Fibroblast of mammary gland (primary cell): ENCODE measurements at regions not wholly inside any gene's neighbourhood (a gene's known extent, or its start where the extent isn't known, plus 50 kb on each side); places are given as distances from the start of the nearest gene placed in this dataset.

Experiments
- DNase-seq: peaks from one replicate; pipeline ENCODE4 v3.0.0-alpha.2; 2010; ENCODE audit warnings: low read depth
- H3K4me3 ChIP-seq: 2 replicates; pipeline ENCODE4 v1.5.1; 2011; ENCODE audit warnings: low read depth, mild to moderate bottlenecking, low read length, moderate library complexity; ENCODE audit not compliant: control insufficient read depth
- CTCF ChIP-seq: conservative IDR thresholded peaks from 2 replicates; pipeline ENCODE4 v1.5.1; 2011; ENCODE audit warnings: low read depth, low read length, inconsistent platforms; ENCODE audit not compliant: control insufficient read depth, insufficient read depth

- TF ChIP-seq CTCF, result no peak
- H3K4me3 ChIP-seq, result no peak overlapping the region
These were observed 466.5 kb downstream of the PRKD1 start for GRCh38 chr14:29461101-29461500.

GRCh38 chr14:29461506-29461905, 466.1 kb downstream of the PRKD1 start:
- H3K4me3 ChIP-seq, result no peak overlapping the region
- DNase-seq, result no peak

More at GRCh38 chr14:29461101-29461500, 466.5 kb downstream of the PRKD1 start:
- no peak for DNase-seq

GRCh38 chr14:29462321-29462720, 465.3 kb downstream of the PRKD1 start:
- H3K4me3 ChIP-seq, result no peak overlapping the region
- DNase-seq, result no peak
- TF ChIP-seq CTCF, result no peak

More at GRCh38 chr14:29461506-29461905, 466.1 kb downstream of the PRKD1 start:
- TF ChIP-seq CTCF, result no peak

GRCh38 chr14:29462772-29463171, 464.9 kb downstream of the PRKD1 start:
- DNase-seq, result no peak
- H3K4me3 ChIP-seq, result no peak overlapping the region
- no peak for TF ChIP-seq CTCF

- peak; percentile 45 for DNase-seq
- TF ChIP-seq CTCF, result peak; percentile 31
- no peak overlapping the region for H3K4me3 ChIP-seq
These were observed 463.8 kb downstream of the PRKD1 start for GRCh38 chr14:29463727-29464395.

- DNase-seq, result no peak
- no peak for TF ChIP-seq CTCF
- H3K4me3 ChIP-seq, result no peak overlapping the region
These were observed 462.6 kb downstream of the PRKD1 start for GRCh38 chr14:29465095-29465494.

GRCh38 chr14:29475641-29476040, 452.0 kb downstream of the PRKD1 start:
- no peak for TF ChIP-seq CTCF
- no peak for DNase-seq
- H3K4me3 ChIP-seq, result no peak overlapping the region
